ENCODE measurements at regions not wholly inside any gene's neighbourhood (a gene's known extent, or its start where the extent isn't known, plus 50 kb on each side); places are given as distances from the start of the nearest gene placed in this dataset.

DNA sequence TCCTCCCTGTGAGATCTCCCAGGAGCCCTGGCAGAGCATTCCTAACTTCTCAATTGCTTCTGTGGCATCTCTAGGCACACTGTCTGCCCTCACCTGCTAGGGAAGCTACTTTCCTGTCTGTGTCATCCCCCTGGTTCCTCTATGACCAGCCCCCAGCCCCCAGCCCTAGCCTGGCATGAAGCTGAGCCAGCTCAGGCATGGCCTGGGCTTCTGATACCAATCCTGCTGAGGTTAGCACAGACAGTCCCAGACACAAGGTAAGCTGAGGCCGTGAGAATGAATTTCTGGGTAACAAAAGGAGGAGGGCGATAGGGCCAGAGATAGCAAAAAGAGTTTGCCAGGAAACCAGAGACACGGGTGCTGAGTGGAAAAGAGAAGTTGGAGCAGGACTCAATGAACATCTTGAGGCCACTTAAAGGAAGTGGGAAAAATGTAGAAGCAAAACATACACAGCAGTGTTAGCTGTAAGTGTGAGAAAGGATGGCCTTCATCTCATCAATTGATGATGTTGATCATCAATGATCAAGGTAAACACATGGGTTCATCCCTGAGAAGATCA is 87.6 kb upstream of the PICALM start:
- TF ChIP-seq CTCF (conservative IDR thresholded peaks at IDR 0.05 in 1 of 2, IDR thresholded peaks at IDR 0.05 in 1 of 2; ENCODE audit: extremely low read depth in 1 of 2, insufficient read depth in 1 of 2, low read depth in 1 of 2, low read length in 2 of 2) (no peak), EZH2 (IDR thresholded peaks at IDR 0.05; ENCODE audit: borderline replicate concordance, low read length) (no peak)

Measured in mammary epithelial cell (primary cell).